ENCODE measurements at regions not wholly inside any gene's neighbourhood (a gene's known extent, or its start where the extent isn't known, plus 50 kb on each side); places are given as distances from the start of the nearest gene placed in this dataset.

- H3K4me3 Mint-ChIP-seq: no peak overlapping the region
- TF ChIP-seq CTCF (IDR thresholded peaks at IDR 0.05): no peak
- no peaks in the 10 kb centered on the region for H3K27me3 Mint-ChIP-seq (ENCODE audit: low read depth, poor library complexity)
- no peak overlapping the region for H3K27ac Mint-ChIP-seq
- H3K36me3 Mint-ChIP-seq (ENCODE audit: low read depth): no peaks in the 10 kb centered on the region
- no peaks in the 10 kb centered on the region for H3K9me3 Mint-ChIP-seq
- no peak for DNase-seq
- no peaks in the 10 kb centered on the region for H3K4me1 Mint-ChIP-seq
Observed at GRCh38 chr3:106013971-106014370, 145.2 kb upstream of the CBLB start.

- no peaks in the 10 kb centered on the region for H3K36me3 Mint-ChIP-seq (ENCODE audit: low read depth)
- H3K27ac Mint-ChIP-seq: no peak overlapping the region
- DNase-seq: no peak
- H3K27me3 Mint-ChIP-seq (ENCODE audit: low read depth, poor library complexity): no peaks in the 10 kb centered on the region
- H3K4me1 Mint-ChIP-seq: no peaks in the 10 kb centered on the region
- TF ChIP-seq CTCF (IDR thresholded peaks at IDR 0.05): no peak
- no peak overlapping the region for H3K4me3 Mint-ChIP-seq
- H3K9me3 Mint-ChIP-seq: no peaks in the 10 kb centered on the region
Observed at GRCh38 chr3:106014518-106014917, 145.7 kb upstream of the CBLB start.

- H3K4me1 Mint-ChIP-seq: no peaks in the 10 kb centered on the region
- H3K9me3 Mint-ChIP-seq: no peaks in the 10 kb centered on the region
- no peak overlapping the region for H3K4me3 Mint-ChIP-seq
- TF ChIP-seq CTCF (IDR thresholded peaks at IDR 0.05): no peak
- DNase-seq: no peak
- H3K27ac Mint-ChIP-seq: no peak overlapping the region
- H3K36me3 Mint-ChIP-seq (ENCODE audit: low read depth): no peaks in the 10 kb centered on the region
- H3K27me3 Mint-ChIP-seq (ENCODE audit: low read depth, poor library complexity): no peaks in the 10 kb centered on the region
Observed at GRCh38 chr3:106014971-106015370, 146.2 kb upstream of the CBLB start.

- no peaks in the 10 kb centered on the region for H3K36me3 Mint-ChIP-seq (ENCODE audit: low read depth)
- H3K4me3 Mint-ChIP-seq: no peak overlapping the region
- no peak for TF ChIP-seq CTCF (IDR thresholded peaks at IDR 0.05)
- no peaks in the 10 kb centered on the region for H3K4me1 Mint-ChIP-seq
- H3K9me3 Mint-ChIP-seq: no peaks in the 10 kb centered on the region
- no peaks in the 10 kb centered on the region for H3K27me3 Mint-ChIP-seq (ENCODE audit: low read depth, poor library complexity)
- DNase-seq: no peak
- no peak overlapping the region for H3K27ac Mint-ChIP-seq
Observed at GRCh38 chr3:106018102-106018501, 149.3 kb upstream of the CBLB start.

- no peak for TF ChIP-seq CTCF (IDR thresholded peaks at IDR 0.05)
- Mint-ChIP-seq H3K27ac (peak overlapping the region; percentile 0), H3K27me3 (ENCODE audit: low read depth, poor library complexity) (no peaks in the 10 kb centered on the region), H3K36me3 (ENCODE audit: low read depth) (no peaks in the 10 kb centered on the region), H3K9me3 (no peaks in the 10 kb centered on the region), H3K4me1 (no peaks in the 10 kb centered on the region), H3K4me3 (no peak overlapping the region)
- DNase-seq: no peak
Observed at GRCh38 chr3:106018929-106019550, 150.2 kb upstream of the CBLB start.

GRCh38 chr3:106022913-106023312, 154.1 kb upstream of the CBLB start:
- H3K4me3 Mint-ChIP-seq: no peak overlapping the region
- peaks cover 9% of the 10 kb centered on the region for H3K4me1 Mint-ChIP-seq
- no peak for TF ChIP-seq CTCF (IDR thresholded peaks at IDR 0.05)
- H3K36me3 Mint-ChIP-seq (ENCODE audit: low read depth): no peaks in the 10 kb centered on the region
- no peak overlapping the region for H3K27ac Mint-ChIP-seq
- no peak for DNase-seq
- no peaks in the 10 kb centered on the region for H3K27me3 Mint-ChIP-seq (ENCODE audit: low read depth, poor library complexity)
- H3K9me3 Mint-ChIP-seq: no peaks in the 10 kb centered on the region
